ENCODE measurements at regions not wholly inside any gene's neighbourhood (a gene's known extent, or its start where the extent isn't known, plus 50 kb on each side); places are given as distances from the start of the nearest gene placed in this dataset.

DNA sequence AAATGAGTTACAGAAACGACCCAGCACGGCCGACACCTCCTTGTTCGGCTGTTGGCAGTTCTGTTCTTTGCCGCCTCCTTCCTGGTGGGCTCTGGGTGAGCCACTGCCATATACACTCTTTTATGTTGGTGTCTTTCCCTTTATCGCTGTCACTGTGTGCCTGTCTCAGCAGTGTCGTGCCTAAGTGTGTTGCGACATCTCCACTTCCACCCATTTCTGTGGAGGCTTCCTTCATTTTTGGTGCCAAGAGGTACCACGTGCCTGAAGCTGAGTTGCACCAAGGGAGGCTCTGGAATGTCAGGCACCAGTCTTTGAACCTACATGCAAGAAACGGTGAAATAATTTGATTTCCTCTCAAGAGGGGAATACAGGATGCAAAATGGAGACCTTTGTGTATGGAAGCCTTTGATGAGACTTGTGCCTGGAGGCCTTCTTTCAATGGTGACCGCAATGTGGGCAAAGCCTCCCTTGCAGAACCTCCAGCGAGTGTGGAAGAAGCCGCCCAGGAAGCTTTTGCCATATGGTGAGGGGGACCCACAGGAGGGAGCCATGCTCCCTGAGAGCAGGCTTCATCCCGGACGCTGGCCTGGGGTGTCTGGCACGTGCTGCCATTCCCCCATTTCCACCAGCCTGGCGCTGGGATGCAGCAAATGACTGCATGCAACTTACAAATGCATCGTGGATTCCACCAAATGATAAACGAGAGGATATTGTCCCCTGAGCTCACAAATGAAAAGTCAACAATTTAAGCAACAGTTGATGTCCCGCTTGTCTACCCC is 136.2 kb downstream of the TEX29 start:
- no peaks in the 10 kb centered on the region for H3K36me3 Mint-ChIP-seq (ENCODE audit: insufficient read depth)
- H3K4me1 Mint-ChIP-seq (ENCODE audit: low read depth): peaks cover 1% of the 10 kb centered on the region
- no peaks in the 10 kb centered on the region for H3K9me3 Mint-ChIP-seq
- no peak overlapping the region for H3K4me3 Mint-ChIP-seq
- H3K27me3 Mint-ChIP-seq (ENCODE audit: low read depth): peaks cover 9% of the 10 kb centered on the region
- ATAC-seq (no peak), DNase-seq (no peak)

DNA sequence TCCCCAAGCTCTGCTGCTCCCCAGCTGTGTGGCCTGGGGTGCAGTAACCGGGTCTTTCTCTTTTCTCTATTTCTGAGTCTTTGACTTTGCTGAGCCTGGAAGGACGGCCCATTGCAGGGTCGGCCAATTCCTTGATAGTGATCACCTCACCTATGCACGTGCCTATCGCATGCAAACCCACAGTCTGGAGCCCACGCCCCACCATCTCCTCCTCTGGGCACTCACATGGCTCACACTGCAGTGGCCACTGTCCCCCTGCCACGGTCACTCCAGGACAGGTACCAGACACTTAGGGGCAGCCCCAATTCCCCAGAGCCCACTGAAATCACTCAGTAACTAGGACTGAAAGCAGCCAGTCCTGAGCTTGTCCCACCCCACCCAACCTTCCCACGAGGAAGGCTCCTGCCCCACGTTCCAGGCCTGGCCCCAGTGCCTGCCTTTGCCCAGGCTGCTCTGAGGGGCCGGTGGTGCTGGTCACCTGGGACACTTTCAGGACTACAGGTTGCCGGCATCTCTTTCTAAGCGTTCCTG is 137.6 kb downstream of the TEX29 start:
- H3K36me3 Mint-ChIP-seq (ENCODE audit: insufficient read depth): no peaks in the 10 kb centered on the region
- peaks cover 11% of the 10 kb centered on the region for H3K27me3 Mint-ChIP-seq (ENCODE audit: low read depth)
- no peak for DNase-seq
- no peak for ATAC-seq
- H3K4me3 Mint-ChIP-seq: no peak overlapping the region
- peaks cover 1% of the 10 kb centered on the region for H3K4me1 Mint-ChIP-seq (ENCODE audit: low read depth)
- no peaks in the 10 kb centered on the region for H3K9me3 Mint-ChIP-seq

DNA sequence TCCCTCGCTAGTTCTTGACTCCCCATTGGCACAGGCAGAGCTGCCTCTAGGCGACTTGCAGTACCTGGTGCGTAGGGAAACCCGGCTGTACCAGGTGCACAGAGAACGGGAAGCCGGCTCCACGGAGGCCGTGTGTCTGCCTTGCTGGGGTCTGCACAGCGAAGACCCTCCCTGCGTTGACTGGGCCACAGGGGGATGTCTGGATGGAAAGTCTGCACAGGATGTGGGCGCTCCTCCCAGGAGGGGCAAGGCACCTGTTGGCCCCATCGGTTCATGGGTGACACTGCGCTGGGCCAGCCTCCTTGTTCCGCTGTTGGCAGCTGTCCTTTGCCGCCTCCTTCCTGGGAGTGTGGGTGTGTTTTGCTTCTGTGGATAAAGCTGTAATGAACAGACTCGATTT is 138.3 kb downstream of the TEX29 start:
- Mint-ChIP-seq H3K36me3 (ENCODE audit: insufficient read depth) (no peaks in the 10 kb centered on the region), H3K4me3 (no peak overlapping the region), H3K4me1 (ENCODE audit: low read depth) (peaks cover 1% of the 10 kb centered on the region), H3K27me3 (ENCODE audit: low read depth) (peaks cover 14% of the 10 kb centered on the region), H3K9me3 (no peaks in the 10 kb centered on the region)
- DNase-seq (no peak), ATAC-seq (no peak)

DNA sequence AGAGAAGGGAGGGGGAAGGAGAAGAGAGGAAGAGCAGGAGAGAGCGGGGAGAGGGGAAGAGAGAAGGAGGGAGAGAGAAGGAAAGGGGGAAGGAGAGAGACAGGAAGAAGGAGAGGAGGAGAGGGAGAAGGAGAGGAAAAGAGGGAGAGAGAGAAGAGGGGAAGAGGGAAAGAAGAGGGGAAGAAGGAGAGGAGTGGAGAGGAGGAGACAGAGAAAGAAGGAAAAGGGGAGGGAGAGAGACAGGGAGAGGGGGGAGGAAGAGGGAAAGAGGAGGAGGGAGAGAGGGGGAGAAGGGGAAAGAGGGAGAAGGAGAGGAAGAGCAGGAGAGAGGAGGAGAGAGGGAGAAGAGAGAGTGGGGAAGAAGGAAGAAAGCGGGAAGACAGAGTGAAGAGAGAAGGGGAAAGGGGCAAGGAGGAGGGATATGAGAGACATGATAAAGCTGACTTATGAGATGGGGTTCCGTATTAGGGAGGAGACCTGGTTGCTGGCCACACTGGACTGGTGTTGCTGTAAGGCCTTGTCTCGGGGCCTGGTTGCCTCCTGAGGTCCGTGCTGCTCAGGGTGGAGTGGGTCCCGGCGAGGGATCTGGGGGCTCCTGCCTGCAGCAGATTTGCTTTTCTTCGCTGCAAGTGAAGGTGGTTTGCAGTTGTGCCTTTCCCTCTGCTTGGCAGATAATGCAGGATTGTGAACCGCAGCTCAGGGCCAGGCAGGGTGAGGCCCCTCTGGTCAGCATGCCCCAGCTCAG is 139.5 kb downstream of the TEX29 start:
- no peak for DNase-seq
- peaks cover 14% of the 10 kb centered on the region for H3K27me3 Mint-ChIP-seq (ENCODE audit: low read depth)

DNA sequence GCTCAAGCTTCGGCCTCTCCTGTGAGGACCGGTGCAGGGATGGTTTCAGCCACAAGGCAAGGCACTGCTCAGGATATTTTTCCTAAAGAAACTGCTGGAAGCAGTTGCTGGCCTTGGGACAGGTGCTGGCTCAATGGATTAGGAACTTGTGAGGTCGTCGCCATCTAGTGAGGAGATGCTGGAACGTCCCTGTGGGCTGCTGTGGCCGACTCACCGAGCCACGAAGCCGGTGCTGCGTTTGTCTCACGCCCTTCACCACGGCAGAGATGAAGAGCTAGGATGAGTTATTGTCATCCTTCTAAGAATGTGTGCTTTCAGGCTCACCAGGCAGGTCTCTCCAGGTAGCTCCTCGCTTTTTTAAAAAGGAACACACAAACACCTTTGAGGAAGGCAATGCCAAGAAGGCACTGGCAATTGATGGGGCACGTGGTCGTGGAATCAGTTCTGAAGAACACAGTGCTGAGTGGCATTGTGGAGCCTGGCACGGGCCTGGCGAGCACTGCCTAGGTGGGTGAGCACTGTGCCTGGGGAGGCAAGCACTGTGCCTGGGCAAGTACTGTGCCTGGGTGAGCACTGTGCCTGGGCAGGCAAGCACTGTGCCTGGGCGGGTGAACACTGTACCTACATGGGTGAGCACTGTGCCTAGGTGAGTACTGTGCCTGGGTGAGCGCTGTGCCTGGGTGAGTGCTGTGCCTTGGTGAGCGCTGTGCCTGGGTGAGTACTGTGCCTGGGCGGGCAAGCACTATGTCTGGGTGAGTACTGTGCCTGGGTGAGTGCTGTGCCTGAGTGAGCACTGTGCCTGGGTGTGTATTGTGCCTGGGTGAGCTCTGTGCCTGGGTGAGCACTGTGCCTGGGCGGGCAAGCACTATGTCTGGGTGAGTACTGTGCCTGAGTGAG is 140.4 kb downstream of the TEX29 start:
- peaks cover 1% of the 10 kb centered on the region for H3K4me1 Mint-ChIP-seq (ENCODE audit: low read depth)
- ATAC-seq (peak in 1 of 2 donors; percentile 14), DNase-seq (no peak)
- no peak overlapping the region for H3K4me3 Mint-ChIP-seq
- H3K36me3 Mint-ChIP-seq (ENCODE audit: insufficient read depth): no peaks in the 10 kb centered on the region
- H3K9me3 Mint-ChIP-seq: no peaks in the 10 kb centered on the region
- H3K27me3 Mint-ChIP-seq (ENCODE audit: low read depth): peaks cover 14% of the 10 kb centered on the region

More for the DNA sequence above, 139.5 kb downstream of the TEX29 start:
- H3K36me3 Mint-ChIP-seq (ENCODE audit: insufficient read depth): no peaks in the 10 kb centered on the region
- H3K9me3 Mint-ChIP-seq: no peaks in the 10 kb centered on the region
- peaks cover 1% of the 10 kb centered on the region for H3K4me1 Mint-ChIP-seq (ENCODE audit: low read depth)
- no peak overlapping the region for H3K4me3 Mint-ChIP-seq
- no peak for ATAC-seq

DNA sequence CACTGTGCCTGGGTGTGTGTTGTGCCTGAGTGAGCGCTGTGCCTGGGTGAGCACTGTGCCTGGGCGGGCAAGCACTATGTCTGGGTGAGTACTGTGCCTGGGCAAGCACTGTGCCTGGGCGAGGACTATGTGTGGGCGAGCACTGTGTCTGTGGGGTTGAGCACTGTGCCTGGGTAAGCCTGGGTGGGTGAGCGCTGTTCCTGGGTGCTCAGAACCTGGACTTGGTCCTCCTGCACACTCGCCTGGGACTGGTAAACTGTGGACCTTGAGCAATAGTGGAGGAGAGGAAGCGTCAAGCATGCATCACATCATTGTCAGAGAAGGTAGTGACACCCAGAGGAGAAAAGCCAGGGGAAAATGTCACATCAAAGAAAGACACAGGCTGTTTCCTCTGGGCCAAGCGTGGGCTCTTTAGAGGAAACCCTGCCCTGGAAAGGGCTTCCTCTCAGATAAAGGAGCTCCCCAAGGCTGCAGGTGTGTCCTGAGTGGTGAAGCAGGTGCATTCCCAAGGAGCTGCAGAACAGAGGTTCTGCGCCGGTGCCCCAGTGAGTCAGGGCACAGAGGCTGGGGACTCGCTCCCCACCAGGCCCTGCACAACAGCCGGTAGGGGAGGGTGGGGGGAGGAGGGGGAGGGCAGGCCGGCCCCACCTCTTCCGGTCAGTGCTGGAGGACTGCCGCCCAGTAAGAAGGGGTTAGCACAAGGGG is 141.2 kb downstream of the TEX29 start:
- H3K9me3 Mint-ChIP-seq: no peaks in the 10 kb centered on the region
- H3K4me1 Mint-ChIP-seq (ENCODE audit: low read depth): peaks cover 1% of the 10 kb centered on the region
- DNase-seq (no peak), ATAC-seq (peak in 1 of 2 donors; percentile 18)
- no peak overlapping the region for H3K4me3 Mint-ChIP-seq
- no peaks in the 10 kb centered on the region for H3K36me3 Mint-ChIP-seq (ENCODE audit: insufficient read depth)
- peaks cover 14% of the 10 kb centered on the region for H3K27me3 Mint-ChIP-seq (ENCODE audit: low read depth)

DNA sequence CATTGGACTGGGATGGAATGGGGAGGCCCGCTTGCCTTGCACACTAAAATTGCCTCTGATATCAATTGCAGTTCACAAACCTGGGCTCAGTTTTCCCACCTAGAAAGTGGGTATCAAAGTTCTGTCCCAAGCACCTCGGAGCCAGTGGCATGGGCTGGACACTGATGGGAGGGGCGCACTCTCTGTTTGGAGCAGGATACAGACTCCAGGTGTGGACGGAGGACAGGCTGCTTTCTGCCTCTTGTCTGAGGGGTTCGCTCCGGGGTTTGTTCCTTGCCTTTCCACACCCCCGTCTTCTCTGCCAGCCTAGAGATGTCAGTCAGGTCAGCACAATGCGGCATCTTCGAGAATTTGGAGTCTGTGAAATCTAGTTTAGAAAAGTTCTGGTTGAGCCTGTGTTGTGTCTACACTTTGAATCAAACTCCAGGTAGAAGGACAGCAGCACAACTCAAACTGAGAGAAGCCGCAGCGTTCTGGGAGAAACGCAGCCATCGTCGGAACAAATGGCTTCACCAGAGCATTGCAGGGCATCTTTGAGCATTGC is 141.9 kb downstream of the TEX29 start:
- no peak for DNase-seq
- Mint-ChIP-seq H3K27me3 (ENCODE audit: low read depth) (peaks cover 16% of the 10 kb centered on the region), H3K4me3 (no peak overlapping the region), H3K9me3 (no peaks in the 10 kb centered on the region), H3K4me1 (ENCODE audit: low read depth) (peaks cover 1% of the 10 kb centered on the region), H3K36me3 (ENCODE audit: insufficient read depth) (no peaks in the 10 kb centered on the region)
- no peak for ATAC-seq

DNA sequence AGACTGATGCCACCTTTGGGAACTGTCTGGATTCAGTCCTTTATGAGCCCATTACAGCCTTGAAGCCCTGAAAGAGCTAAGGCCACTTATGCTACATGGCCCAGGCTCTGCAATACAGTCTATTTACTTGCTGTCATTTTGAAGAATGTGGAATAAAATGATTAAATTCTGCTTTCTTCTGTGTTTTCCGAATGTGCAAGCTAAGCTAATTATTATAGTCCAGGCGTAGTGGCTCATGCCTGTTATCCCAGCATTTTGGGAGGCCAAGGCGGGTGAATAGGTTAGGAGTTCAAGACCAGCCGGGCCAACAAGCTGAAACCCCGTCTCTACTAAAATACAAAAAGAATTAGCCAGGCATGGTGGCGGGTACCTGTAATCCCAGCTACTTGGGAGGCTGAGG is 142.5 kb downstream of the TEX29 start:
- no peaks in the 10 kb centered on the region for H3K36me3 Mint-ChIP-seq (ENCODE audit: insufficient read depth)
- DNase-seq: no peak

DNA sequence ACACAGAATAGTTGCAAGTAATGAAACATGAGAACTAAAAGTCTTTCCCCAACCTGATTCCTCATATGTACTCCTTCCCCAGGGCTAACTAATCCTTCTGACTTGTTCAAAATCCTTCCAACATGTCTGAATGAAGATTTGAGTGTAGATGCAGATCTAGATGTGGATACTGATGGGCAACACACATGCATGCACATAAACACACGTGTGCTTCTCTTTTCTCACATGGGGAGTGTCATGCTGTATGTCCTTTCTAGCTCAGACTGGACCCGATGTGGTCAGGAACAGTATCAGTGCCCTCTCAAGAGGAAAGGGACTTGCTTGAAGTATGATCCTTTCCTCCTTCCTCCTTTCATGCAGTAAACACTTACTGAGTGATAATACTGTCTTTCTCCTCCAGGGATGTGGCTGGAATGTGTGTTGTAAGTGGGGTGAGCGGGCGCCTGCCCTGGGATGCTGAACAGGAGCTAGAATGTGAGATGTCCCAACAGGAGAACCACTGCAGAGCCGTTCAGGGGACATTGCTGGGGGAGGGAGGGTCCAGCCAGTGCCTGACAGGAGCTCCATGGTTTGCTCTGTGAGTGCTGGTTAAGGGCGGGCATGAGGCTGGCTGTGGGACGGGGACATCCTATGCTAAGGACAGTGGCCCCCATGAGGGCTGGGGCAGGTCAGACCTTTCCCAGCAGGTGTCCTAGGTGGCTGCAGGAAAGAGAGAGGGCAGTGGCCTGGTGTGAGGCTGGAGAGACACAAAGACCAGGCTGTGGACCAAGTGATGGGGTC is 146.9 kb downstream of the TEX29 start:
- Mint-ChIP-seq H3K27me3 (ENCODE audit: low read depth) (peaks cover 9% of the 10 kb centered on the region), H3K4me3 (no peak overlapping the region)
- ATAC-seq: no peak

More for the DNA sequence above, 142.5 kb downstream of the TEX29 start:
- Mint-ChIP-seq H3K4me3 (no peak overlapping the region), H3K9me3 (no peaks in the 10 kb centered on the region), H3K4me1 (ENCODE audit: low read depth) (peaks cover 1% of the 10 kb centered on the region), H3K27me3 (ENCODE audit: low read depth) (peaks cover 18% of the 10 kb centered on the region)
- no peak for ATAC-seq

DNA sequence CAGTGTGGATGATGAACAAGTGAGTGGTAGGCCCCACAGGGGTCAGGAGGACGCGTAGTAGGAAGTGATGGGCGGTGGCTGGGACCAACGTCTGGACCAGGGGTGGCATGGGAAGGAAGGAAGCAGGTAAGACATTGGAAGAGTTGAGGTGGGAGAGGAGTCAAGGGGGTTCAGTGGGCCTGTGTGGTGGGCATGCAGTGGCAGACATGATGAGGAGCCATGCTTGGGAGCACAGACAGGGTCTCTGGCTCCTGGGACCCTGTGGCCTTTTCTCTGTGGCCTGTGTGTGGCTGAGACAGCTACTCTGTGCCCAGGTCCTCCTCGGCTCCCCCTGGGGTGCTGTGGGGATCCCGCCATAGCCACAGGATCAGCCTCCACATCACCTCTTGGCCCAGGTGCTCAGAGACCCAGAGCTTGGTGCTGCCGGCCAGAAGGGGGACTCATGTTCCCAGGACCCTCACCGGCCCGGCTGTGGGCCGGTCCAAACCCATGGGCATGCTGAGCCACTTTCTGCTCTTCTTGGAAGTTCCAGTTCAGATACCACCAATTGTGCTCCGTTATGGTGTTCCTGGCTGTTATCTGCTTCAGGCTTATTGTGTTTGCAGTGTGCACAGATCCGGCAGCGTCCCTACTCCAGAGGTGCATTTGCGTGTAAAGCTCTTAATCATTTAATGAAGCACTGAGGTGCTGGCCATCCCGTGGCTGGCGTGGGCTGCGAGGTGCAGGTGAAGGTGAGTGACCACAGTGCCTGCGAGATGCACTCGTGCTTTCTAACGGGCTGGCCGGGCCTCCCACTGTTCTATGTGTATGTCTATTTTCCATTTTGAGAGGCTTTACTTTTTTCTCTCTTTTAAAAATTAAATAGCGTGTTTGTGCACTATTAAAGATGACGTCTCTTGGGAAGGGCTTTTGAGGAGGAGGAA is 147.9 kb downstream of the TEX29 start:
- no peak for DNase-seq
- no peaks in the 10 kb centered on the region for H3K9me3 Mint-ChIP-seq
- no peak overlapping the region for H3K4me3 Mint-ChIP-seq
- H3K27me3 Mint-ChIP-seq (ENCODE audit: low read depth): peaks cover 7% of the 10 kb centered on the region
- no peaks in the 10 kb centered on the region for H3K36me3 Mint-ChIP-seq (ENCODE audit: insufficient read depth)
- ATAC-seq: no peak
- no peaks in the 10 kb centered on the region for H3K4me1 Mint-ChIP-seq (ENCODE audit: low read depth)

More for the DNA sequence above, 146.9 kb downstream of the TEX29 start:
- DNase-seq: no peak
- Mint-ChIP-seq H3K36me3 (ENCODE audit: insufficient read depth) (no peaks in the 10 kb centered on the region), H3K9me3 (no peaks in the 10 kb centered on the region), H3K4me1 (ENCODE audit: low read depth) (no peaks in the 10 kb centered on the region)

DNA sequence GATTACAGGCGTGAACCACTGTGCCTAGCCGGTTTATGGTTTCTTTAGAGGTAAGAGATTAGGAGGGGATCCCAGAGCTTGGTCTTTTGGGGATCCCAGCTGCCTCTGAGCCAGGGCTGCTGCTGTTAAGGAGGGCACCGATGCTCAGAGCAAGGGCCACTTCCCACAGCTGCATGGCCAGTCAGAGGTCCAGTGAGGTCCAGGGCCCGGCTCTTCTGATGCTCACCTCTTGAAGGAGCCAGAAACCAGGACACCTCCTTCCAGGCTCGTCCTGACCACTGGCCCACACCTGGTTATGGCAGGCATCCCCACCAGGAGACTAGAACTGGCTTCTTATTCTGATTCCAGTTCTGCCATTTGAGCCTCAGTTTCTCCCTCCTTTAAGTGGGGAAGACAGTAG is 149.0 kb downstream of the TEX29 start:
- H3K27me3 Mint-ChIP-seq (ENCODE audit: low read depth): peaks cover 4% of the 10 kb centered on the region
- DNase-seq (no peak), ATAC-seq (no peak)
- H3K4me3 Mint-ChIP-seq: no peak overlapping the region
- no peaks in the 10 kb centered on the region for H3K4me1 Mint-ChIP-seq (ENCODE audit: low read depth)
- no peaks in the 10 kb centered on the region for H3K9me3 Mint-ChIP-seq
- no peaks in the 10 kb centered on the region for H3K36me3 Mint-ChIP-seq (ENCODE audit: insufficient read depth)

DNA sequence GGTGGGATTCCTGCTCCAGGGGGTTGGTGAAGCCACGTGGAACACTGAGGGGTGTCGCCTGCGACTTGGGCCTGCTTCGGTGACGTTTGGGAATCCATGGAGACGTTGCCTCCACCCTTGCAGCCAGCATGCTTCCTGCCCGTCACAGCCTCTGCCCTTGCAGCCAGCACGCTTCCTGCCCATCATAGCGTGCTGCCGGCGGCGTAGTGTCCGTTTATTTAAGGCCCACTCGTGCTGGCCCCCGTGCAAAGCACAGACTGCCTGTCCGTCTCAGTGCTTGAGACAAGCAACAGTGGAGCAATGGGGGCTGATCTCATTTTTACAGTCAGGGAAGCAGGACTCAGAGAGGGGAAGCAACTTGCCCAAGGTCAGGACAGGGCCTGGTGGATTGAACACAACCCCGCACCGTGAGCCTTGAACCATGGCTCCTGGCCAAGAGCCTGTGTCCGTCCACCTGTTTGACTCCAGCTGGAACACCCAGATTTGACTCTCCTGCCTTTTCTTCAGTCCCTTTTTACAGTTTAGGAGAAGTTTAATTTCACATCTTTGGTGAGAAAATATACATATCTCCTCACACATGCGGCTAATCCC is 149.6 kb downstream of the TEX29 start:
- H3K36me3 Mint-ChIP-seq (ENCODE audit: insufficient read depth): no peaks in the 10 kb centered on the region
- H3K27me3 Mint-ChIP-seq (ENCODE audit: low read depth): peaks cover 4% of the 10 kb centered on the region
- no peak overlapping the region for H3K4me3 Mint-ChIP-seq
- H3K4me1 Mint-ChIP-seq (ENCODE audit: low read depth): no peaks in the 10 kb centered on the region
- no peak for DNase-seq
- H3K9me3 Mint-ChIP-seq: no peaks in the 10 kb centered on the region
- ATAC-seq: no peak

All from activated T-cell treated with anti-CD3 and anti-CD28 coated beads, Interleukin-2, amount 50 U/mL, for 4 hours (primary cell).